ENCODE measurements at regions not wholly inside any gene's neighbourhood (a gene's known extent, or its start where the extent isn't known, plus 50 kb on each side); places are given as distances from the start of the nearest gene placed in this dataset.

GRCh38 chr22:27684901-27685300 is 116.7 kb downstream of the MN1 start:
- H3K9me3 Mint-ChIP-seq = peaks cover 1 to 2% of the 10 kb centered on the region in 2 donors
- H3K36me3 Mint-ChIP-seq (ENCODE audit: insufficient read depth in 2 of 2) = no peaks in the 10 kb centered on the region
- DNase-seq = no peak
- H3K27ac Mint-ChIP-seq = no peak overlapping the region
- ATAC-seq (replicated peaks in 1 of 2) = no peak
- H3K4me1 Mint-ChIP-seq (ENCODE audit: low read depth) = no peaks in the 10 kb centered on the region
- H3K4me3 Mint-ChIP-seq = no peak overlapping the region
- H3K27me3 Mint-ChIP-seq (ENCODE audit: low read depth) = peaks cover 11% of the 10 kb centered on the region

- Mint-ChIP-seq H3K4me3 (no peak overlapping the region), H3K4me1 (ENCODE audit: low read depth) (no peaks in the 10 kb centered on the region), H3K9me3 (peaks cover 1 to 2% of the 10 kb centered on the region in 2 donors), H3K36me3 (ENCODE audit: insufficient read depth in 2 of 2) (no peaks in the 10 kb centered on the region), H3K27ac (no peak overlapping the region), H3K27me3 (ENCODE audit: low read depth) (peaks cover 8% of the 10 kb centered on the region)
- DNase-seq (no peak), ATAC-seq (replicated peaks in 1 of 2) (no peak)
Measured at GRCh38 chr22:27685515-27685914, 116.0 kb downstream of the MN1 start.

GRCh38 chr22:27685970-27686369 is 115.6 kb downstream of the MN1 start:
- ATAC-seq (replicated peaks in 1 of 2) = no peak
- Mint-ChIP-seq H3K27ac (no peak overlapping the region), H3K36me3 (ENCODE audit: insufficient read depth in 2 of 2) (no peaks in the 10 kb centered on the region), H3K27me3 (ENCODE audit: low read depth) (peaks cover 8% of the 10 kb centered on the region), H3K4me3 (no peak overlapping the region), H3K4me1 (ENCODE audit: low read depth) (no peaks in the 10 kb centered on the region), H3K9me3 (peaks cover 1 to 2% of the 10 kb centered on the region in 2 donors)
- DNase-seq = no peak

- no peaks in the 10 kb centered on the region for H3K36me3 Mint-ChIP-seq (ENCODE audit: insufficient read depth in 2 of 2)
- peaks cover 1 to 2% of the 10 kb centered on the region in 2 donors for H3K9me3 Mint-ChIP-seq
Measured at GRCh38 chr22:27686534-27686933, 115.0 kb downstream of the MN1 start.

GRCh38 chr22:27687984-27688545 is 113.5 kb downstream of the MN1 start:
- no peaks in the 10 kb centered on the region for H3K4me1 Mint-ChIP-seq (ENCODE audit: low read depth)
- DNase-seq (no peak), ATAC-seq (replicated peaks in 1 of 2) (no peak)
- H3K9me3 Mint-ChIP-seq = peaks cover 1 to 2% of the 10 kb centered on the region in 2 donors
- peaks cover 18% of the 10 kb centered on the region for H3K27me3 Mint-ChIP-seq (ENCODE audit: low read depth)
- no peak overlapping the region for H3K27ac Mint-ChIP-seq
- H3K4me3 Mint-ChIP-seq = no peak overlapping the region
- no peaks in the 10 kb centered on the region for H3K36me3 Mint-ChIP-seq (ENCODE audit: insufficient read depth in 2 of 2)

More at GRCh38 chr22:27686534-27686933, 115.0 kb downstream of the MN1 start:
- Mint-ChIP-seq H3K4me1 (ENCODE audit: low read depth) (no peaks in the 10 kb centered on the region), H3K27ac (no peak overlapping the region), H3K27me3 (ENCODE audit: low read depth) (peaks cover 14% of the 10 kb centered on the region), H3K4me3 (no peak overlapping the region)
- ATAC-seq (replicated peaks in 1 of 2) = no peak
- DNase-seq = no peak

- Mint-ChIP-seq H3K36me3 (ENCODE audit: insufficient read depth in 2 of 2) (no peaks in the 10 kb centered on the region), H3K27me3 (ENCODE audit: low read depth) (peaks cover 18% of the 10 kb centered on the region), H3K27ac (no peak overlapping the region), H3K9me3 (peaks cover 1 to 2% of the 10 kb centered on the region in 2 donors), H3K4me1 (ENCODE audit: low read depth) (no peaks in the 10 kb centered on the region), H3K4me3 (no peak overlapping the region)
- no peak for ATAC-seq (replicated peaks in 1 of 2)
- DNase-seq = no peak
Measured at GRCh38 chr22:27689664-27690063, 111.9 kb downstream of the MN1 start.

- H3K9me3 Mint-ChIP-seq = peaks cover 1 to 2% of the 10 kb centered on the region in 2 donors
- H3K36me3 Mint-ChIP-seq (ENCODE audit: insufficient read depth in 2 of 2) = no peaks in the 10 kb centered on the region
- no peak for DNase-seq
- peaks cover 18% of the 10 kb centered on the region for H3K27me3 Mint-ChIP-seq (ENCODE audit: low read depth)
- H3K27ac Mint-ChIP-seq = no peak overlapping the region
- no peak for ATAC-seq (replicated peaks in 1 of 2)
- H3K4me3 Mint-ChIP-seq = no peak overlapping the region
- H3K4me1 Mint-ChIP-seq (ENCODE audit: low read depth) = no peaks in the 10 kb centered on the region
Measured at GRCh38 chr22:27690599-27690998, 111.0 kb downstream of the MN1 start.

- H3K27me3 Mint-ChIP-seq (ENCODE audit: low read depth) = peaks cover 18% of the 10 kb centered on the region
- ATAC-seq (replicated peaks in 1 of 2) (no peak), DNase-seq (no peak)
- no peak overlapping the region for H3K4me3 Mint-ChIP-seq
- H3K36me3 Mint-ChIP-seq (ENCODE audit: insufficient read depth in 2 of 2) = peaks cover 0 to under 1% of the 10 kb centered on the region in 2 donors
- no peak overlapping the region for H3K27ac Mint-ChIP-seq
- no peaks in the 10 kb centered on the region for H3K4me1 Mint-ChIP-seq (ENCODE audit: low read depth)
- peaks cover 1 to 3% of the 10 kb centered on the region in 2 donors for H3K9me3 Mint-ChIP-seq
Measured at GRCh38 chr22:27692243-27692642, 109.3 kb downstream of the MN1 start.

- no peak overlapping the region for H3K27ac Mint-ChIP-seq
- H3K27me3 Mint-ChIP-seq (ENCODE audit: low read depth) = peaks cover 9% of the 10 kb centered on the region
- ATAC-seq (replicated peaks in 1 of 2) (no peak), DNase-seq (no peak)
- peaks cover 0 to 3% of the 10 kb centered on the region in 2 donors for H3K36me3 Mint-ChIP-seq (ENCODE audit: insufficient read depth in 2 of 2)
- no peak overlapping the region for H3K4me3 Mint-ChIP-seq
- peaks cover 0 to 2% of the 10 kb centered on the region in 2 donors for H3K9me3 Mint-ChIP-seq
- no peaks in the 10 kb centered on the region for H3K4me1 Mint-ChIP-seq (ENCODE audit: low read depth)
Measured at GRCh38 chr22:27695925-27696324, 105.6 kb downstream of the MN1 start.

- no peak for ATAC-seq (replicated peaks in 1 of 2)
- Mint-ChIP-seq H3K4me3 (no peak overlapping the region), H3K4me1 (ENCODE audit: low read depth) (no peaks in the 10 kb centered on the region), H3K36me3 (ENCODE audit: insufficient read depth in 2 of 2) (peaks cover 0 to 3% of the 10 kb centered on the region in 2 donors), H3K27ac (no peak overlapping the region), H3K27me3 (ENCODE audit: low read depth) (no peaks in the 10 kb centered on the region), H3K9me3 (peaks cover 0 to 2% of the 10 kb centered on the region in 2 donors)
- DNase-seq = no peak
Measured at GRCh38 chr22:27697888-27698287, 103.7 kb downstream of the MN1 start.
